GM12891 (cell line): ENCODE measurements at regions not wholly inside any gene's neighbourhood (a gene's known extent, or its start where the extent isn't known, plus 50 kb on each side); places are given as distances from the start of the nearest gene placed in this dataset.

Experiments
- PAX5 ChIP-seq: IDR thresholded peaks from 2 replicates; pipeline ENCODE4 v1.6.1; 2011; ENCODE audit warnings: low read length, moderate library complexity, mild to moderate bottlenecking; ENCODE audit not compliant: insufficient read depth, severe bottlenecking
- POLR2A ChIP-seq: IDR thresholded peaks from 2 replicates; pipeline ENCODE4 v1.6.1; 2011; ENCODE audit warnings: low read depth, low read length, control low read depth
- POLR2AphosphoS5 ChIP-seq: IDR thresholded peaks from 2 replicates; pipeline ENCODE4 v1.6.1; 2011; ENCODE audit warnings: low read depth, low read length, control low read depth
- POU2F2 ChIP-seq: IDR thresholded peaks from 2 replicates; pipeline ENCODE4 v1.6.1; 2011; ENCODE audit warnings: low read depth, mild to moderate bottlenecking, control low read depth, low read length, moderate library complexity
- SPI1 ChIP-seq: IDR thresholded peaks from 2 replicates; pipeline ENCODE4 v1.6.1; 2011; ENCODE audit warnings: low read depth, low read length, control low read depth
- TAF1 ChIP-seq: IDR thresholded peaks from 2 replicates; pipeline ENCODE4 v1.6.1; 2011; ENCODE audit warnings: low read depth, low read length, control low read depth

GRCh38 chr12:124170760-124171159, 124.1 kb upstream of the RFLNA start:
- TF ChIP-seq POLR2A: no peak
- TF ChIP-seq POLR2AphosphoS5: no peak
- no peak for TF ChIP-seq TAF1
- TF ChIP-seq SPI1: no peak
- TF ChIP-seq PAX5: no peak
- TF ChIP-seq POU2F2: no peak
